ENCODE measurements at regions not wholly inside any gene's neighbourhood (a gene's known extent, or its start where the extent isn't known, plus 50 kb on each side); places are given as distances from the start of the nearest gene placed in this dataset.
"Not testable (repeated sequence)": the region's sequence is repeated elsewhere in the genome, so short reads cannot be mapped to it uniquely, and the experiment has no call there.

GRCh38 chr11:79503028-79503427 lies 62.2 kb upstream of the TENM4 start:
- no peak for DNase-seq (ENCODE audit: low spot score)

GRCh38 chr11:79501707-79502106 lies 60.9 kb upstream of the TENM4 start:
- DNase-seq (ENCODE audit: low spot score), result no peak

GRCh38 chr11:79499929-79500328 lies 59.1 kb upstream of the TENM4 start:
- DNase-seq (ENCODE audit: low spot score), result not testable (repeated sequence)

- DNase-seq (ENCODE audit: low spot score), result no peak
Measured at GRCh38 chr11:79498667-79499066, 57.8 kb upstream of the TENM4 start.

- peak; percentile 52 for DNase-seq (ENCODE audit: low spot score)
Measured at GRCh38 chr11:79493555-79494171, 52.8 kb upstream of the TENM4 start.

- DNase-seq (ENCODE audit: low spot score), result no peak
Measured at GRCh38 chr11:79492008-79492407, 51.2 kb upstream of the TENM4 start.

All from SW480 (cell line).